HG03354 (cell line): ENCODE measurements at regions not wholly inside any gene's neighbourhood (a gene's known extent, or its start where the extent isn't known, plus 50 kb on each side); places are given as distances from the start of the nearest gene placed in this dataset.
A peak's percentile ranks its signal among the peaks of the same experiment; 100 is the strongest.

Experiments used
- ATAC-seq: cut with Tn5 transposase; IDR thresholded peaks from one replicate; pipeline ENCODE4 v1.9.1; 2021; ENCODE audit warnings: mild to moderate bottlenecking; ENCODE audit not compliant: unreplicated experiment, poor library complexity, severe bottlenecking

- no peak for ATAC-seq
Observed at GRCh38 chr14:44165286-44165685, 341.8 kb downstream of the FSCB start.

DNA sequence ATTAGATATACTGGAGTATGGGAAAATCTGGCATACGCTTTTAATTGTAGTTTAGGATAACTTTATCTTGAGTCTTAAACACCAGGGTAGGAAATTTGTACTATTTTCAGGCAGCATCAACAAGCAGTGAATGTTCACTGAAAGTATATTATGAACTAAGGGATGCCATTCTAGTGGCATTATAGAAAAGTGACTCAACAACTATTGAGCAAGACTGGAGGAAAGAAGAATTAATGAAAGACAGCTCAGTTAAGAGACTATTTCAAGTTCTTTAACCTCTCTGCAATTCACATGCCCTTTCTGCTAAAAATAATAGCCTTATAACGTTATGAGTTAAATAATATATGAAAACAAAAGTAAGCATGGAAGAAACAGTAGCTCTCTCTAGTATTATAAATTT lies 343.1 kb downstream of the FSCB start:
- ATAC-seq = no peak

GRCh38 chr14:44162197-44162596 lies 344.9 kb downstream of the FSCB start:
- no peak for ATAC-seq

- no peak for ATAC-seq
Observed at GRCh38 chr14:44154874-44155273, 352.2 kb downstream of the FSCB start.

DNA sequence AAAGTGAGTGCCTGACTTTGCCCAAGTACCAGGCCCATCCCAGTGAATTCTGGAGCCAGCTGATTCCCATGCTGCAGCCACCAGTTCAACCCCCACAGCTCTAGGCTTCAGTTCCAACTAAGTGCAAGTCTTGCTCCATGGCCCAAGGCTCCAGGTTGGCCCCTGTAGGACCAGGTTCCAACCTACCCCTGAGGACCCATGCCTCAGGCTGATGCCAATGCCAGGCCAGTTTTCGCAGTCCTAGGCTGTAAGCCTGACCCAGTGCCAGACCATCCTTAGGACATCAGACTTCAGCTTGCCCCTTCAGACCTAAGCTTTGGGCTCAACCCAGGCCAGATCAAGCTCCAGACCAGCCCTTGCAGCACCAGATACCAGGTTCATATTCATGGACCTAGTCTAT lies 352.6 kb downstream of the FSCB start:
- ATAC-seq = no peak

GRCh38 chr14:44151130-44151820 lies 355.8 kb downstream of the FSCB start:
- ATAC-seq = peak; percentile 51

GRCh38 chr14:44149597-44149996 lies 357.5 kb downstream of the FSCB start:
- peak; percentile 57 for ATAC-seq

GRCh38 chr14:44142006-44142405 lies 365.1 kb downstream of the FSCB start:
- no peak for ATAC-seq

GRCh38 chr14:44135972-44136371 lies 371.1 kb downstream of the FSCB start:
- ATAC-seq = no peak

DNA sequence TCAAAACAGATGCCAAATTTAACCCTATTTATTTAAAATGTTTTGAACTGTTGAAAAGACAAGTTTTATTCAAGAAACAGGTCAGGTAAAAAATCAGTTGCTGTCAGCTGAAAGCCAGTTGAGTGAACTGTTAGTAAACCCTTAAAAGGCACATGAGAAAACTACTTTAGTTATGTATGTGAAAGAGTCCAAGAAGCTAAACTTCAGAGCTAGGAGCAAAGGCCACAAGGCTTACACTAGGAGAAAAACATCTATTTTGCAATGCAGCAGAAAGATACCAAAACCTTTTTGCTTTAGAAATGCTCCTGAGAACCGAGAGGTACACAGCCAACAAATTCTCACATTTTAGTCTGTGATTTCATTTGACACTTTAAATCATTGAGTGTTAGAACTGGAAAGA lies 375.2 kb downstream of the FSCB start:
- ATAC-seq = no peak

GRCh38 chr14:44113769-44114730 lies 393.0 kb downstream of the FSCB start:
- ATAC-seq = peak; percentile 53

- ATAC-seq = peak; percentile 21
Observed at GRCh38 chr14:44112774-44113460, 394.2 kb downstream of the FSCB start.

GRCh38 chr14:44109036-44109435 lies 398.0 kb downstream of the FSCB start:
- ATAC-seq = no peak

- ATAC-seq = no peak
Observed at GRCh38 chr14:44108601-44109000, 398.5 kb downstream of the FSCB start.

- ATAC-seq = no peak
Observed at GRCh38 chr14:44107156-44107555, 399.9 kb downstream of the FSCB start.

GRCh38 chr14:44099743-44100488 lies 407.2 kb downstream of the FSCB start:
- ATAC-seq = no peak

- no peak for ATAC-seq
Observed at GRCh38 chr14:44081146-44081545, 425.9 kb downstream of the FSCB start.

DNA sequence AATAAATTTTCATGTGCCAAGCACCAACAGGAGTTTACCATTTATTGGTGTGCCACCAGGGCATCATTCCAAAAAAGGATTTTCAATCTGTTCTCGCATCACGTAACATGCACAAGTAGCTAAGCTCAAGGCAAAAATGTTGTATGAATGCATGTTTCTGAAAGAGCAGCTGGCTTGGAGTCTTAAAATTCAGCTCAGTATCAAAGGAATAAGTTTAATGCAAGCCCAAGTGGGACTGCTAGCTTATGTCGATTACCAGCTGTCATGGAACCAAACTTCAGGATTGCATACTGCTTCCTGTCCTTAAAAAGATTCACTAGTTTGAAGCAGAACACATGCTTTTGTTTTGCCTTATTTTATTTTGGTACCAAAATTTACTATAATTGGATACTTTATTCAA lies 437.0 kb downstream of the FSCB start:
- no peak for ATAC-seq

- no peak for ATAC-seq
Observed at GRCh38 chr14:44053422-44053821, 453.7 kb downstream of the FSCB start.

DNA sequence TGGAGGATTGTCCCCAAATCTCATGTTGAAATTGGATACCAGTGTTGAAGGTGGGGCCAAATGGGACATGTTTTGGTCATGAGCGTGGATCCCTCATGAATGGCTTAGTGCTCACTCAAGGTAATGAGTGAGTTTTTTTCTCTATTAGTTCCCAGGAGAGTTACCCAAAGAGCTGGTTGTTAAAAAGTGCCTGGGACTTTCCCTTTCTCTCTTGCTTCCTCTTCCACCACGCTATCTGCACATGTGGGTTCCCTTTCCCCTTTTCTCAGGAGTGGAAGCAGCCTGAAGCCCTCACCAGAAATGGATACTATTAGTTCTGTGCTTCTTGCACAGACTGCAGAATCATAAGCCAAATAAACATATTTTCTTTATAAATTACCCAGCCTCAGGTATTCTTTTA lies 465.4 kb downstream of the FSCB start:
- ATAC-seq = no peak
